Lung (tissue), 11 donors: ENCODE measurements at regions not wholly inside any gene's neighbourhood (a gene's known extent, or its start where the extent isn't known, plus 50 kb on each side); places are given as distances from the start of the nearest gene placed in this dataset.

Source experiments
- ATAC-seq: fragments of 200-7000 bp; cut with Tn5 transposase; one replicate; pipeline ENCODE4 v1.9.1; 2020; ENCODE audit warnings: moderate number of reproducible peaks; ENCODE audit not compliant: insufficient read depth, low FRiP score
- DNase-seq, 3 donors: peaks; one replicate each; pipeline ENCODE4 v3.0.0-alpha.2; 2013 to 2017
- H3K27ac ChIP-seq, 2 donors: one replicate each; pipeline ENCODE4 v1.5.1; 2013; ENCODE audit warnings: mild to moderate bottlenecking in 2 of 2, moderate library complexity in 2 of 2, control low read depth in 1 of 2, inconsistent platforms in 1 of 2, low read depth in 1 of 2, low read length in 1 of 2
- H3K27me3 ChIP-seq, 3 donors: one replicate each; pipeline ENCODE4 v1.5.1; 2013; ENCODE audit warnings: low read length in 2 of 3; ENCODE audit not compliant: control insufficient read depth in 3 of 3, insufficient read depth in 3 of 3
- H3K36me3 ChIP-seq, 4 donors: one replicate each; pipeline ENCODE4 v1.5.1; 2013; ENCODE audit warnings: low read length in 4 of 4, mild to moderate bottlenecking in 1 of 4, moderate library complexity in 1 of 4; ENCODE audit not compliant: control insufficient read depth in 4 of 4, insufficient read depth in 4 of 4
- H3K4me1 ChIP-seq, 5 donors: one replicate each; pipeline ENCODE4 v1.5.1; 2013; ENCODE audit warnings: low read length in 5 of 5, mild to moderate bottlenecking in 2 of 5, moderate library complexity in 1 of 5; ENCODE audit not compliant: control insufficient read depth in 5 of 5, insufficient read depth in 5 of 5
- H3K4me3 ChIP-seq: one replicate; pipeline ENCODE4 v1.5.1; 2013; ENCODE audit warnings: mild to moderate bottlenecking, control low read depth, moderate library complexity
- H3K9ac ChIP-seq, 2 donors: one replicate each; pipeline ENCODE4 v1.5.1; 2013; ENCODE audit warnings: low read length in 2 of 2, control low read depth in 1 of 2; ENCODE audit not compliant: insufficient read depth in 1 of 2
- H3K9me3 ChIP-seq, 4 donors: one replicate each; pipeline ENCODE4 v1.5.1; 2013; ENCODE audit warnings: low read length in 3 of 4, mild to moderate bottlenecking in 1 of 4, moderate library complexity in 1 of 4; ENCODE audit not compliant: control insufficient read depth in 4 of 4, insufficient read depth in 3 of 4
- CTCF ChIP-seq: IDR thresholded peaks from 2 replicates; pipeline ENCODE4 v1.5.1; 2012; ENCODE audit warnings: mild to moderate bottlenecking; ENCODE audit errors: control extremely low read depth, extremely low read depth
- WGBS, 2 donors: extraction: QIAGEN DNeasy Blood & Tissue Kit; methylation state at CpG; one replicate each; pipeline ENCODE4 v1.1.7; 2013; 5-methylcytosine and 5-hydroxymethylcytosine counted together
- donor health status: control.
- donor health status: control.
- donor health status: Bipolar disorder and iron deficiency.
- donor health status: healthy.
- donor health status: DM: yes; HTN: yes; CAD: no.

DNA sequence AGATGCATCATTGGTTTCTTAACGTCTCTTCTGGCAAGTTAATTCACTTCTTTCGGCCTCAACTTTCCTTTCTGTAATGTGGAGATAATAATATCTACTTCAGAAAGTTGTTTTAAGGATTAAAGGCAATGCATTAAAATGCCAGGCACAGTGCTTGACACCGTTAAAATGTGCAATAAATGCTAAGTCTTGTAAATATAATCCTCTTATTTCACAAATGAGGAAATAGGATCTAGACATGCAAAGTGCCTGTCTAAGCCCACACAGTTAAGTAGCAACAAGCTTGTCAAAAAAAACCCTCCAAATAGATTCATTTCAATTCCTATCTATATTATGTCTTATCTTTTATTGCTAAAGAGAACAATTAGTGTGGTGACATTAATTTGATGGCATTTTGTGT, 86.4 kb upstream of the TSC22D1 start:
- WGBS, 2 donors = 86 to 91% methylated on average over 3 of the region's 3 CpGs
- ATAC-seq (no peak), DNase-seq (no peak)
- Histone ChIP-seq H3K27ac (no peak overlapping the region), H3K4me1 (no peaks in the 10 kb centered on the region), H3K4me3 (no peak overlapping the region), H3K9me3 (no peaks in the 10 kb centered on the region), H3K27me3 (no peaks in the 10 kb centered on the region), H3K36me3 (no peaks in the 10 kb centered on the region), H3K9ac (no peak overlapping the region)
- TF ChIP-seq CTCF = no peak

- no peak for TF ChIP-seq CTCF
- 88 to 98% methylated on average over 3 of the region's 3 CpGs for WGBS, 2 donors
- Histone ChIP-seq H3K27me3 (no peaks in the 10 kb centered on the region), H3K9me3 (no peaks in the 10 kb centered on the region), H3K9ac (no peak overlapping the region), H3K4me1 (no peaks in the 10 kb centered on the region), H3K36me3 (no peaks in the 10 kb centered on the region), H3K27ac (no peak overlapping the region), H3K4me3 (no peak overlapping the region)
- DNase-seq (no peak), ATAC-seq (no peak)
These were observed 85.8 kb upstream of the TSC22D1 start for GRCh38 chr13:44661936-44662335.

- H3K36me3 ChIP-seq = no peaks in the 10 kb centered on the region
- 80 to 86% methylated on average over 6 of the region's 6 CpGs for WGBS, 2 donors
- no peak overlapping the region for H3K4me3 ChIP-seq
- DNase-seq (no peak), ATAC-seq (no peak)
- TF ChIP-seq CTCF = no peak
- no peaks in the 10 kb centered on the region for H3K9me3 ChIP-seq
- H3K4me1 ChIP-seq = no peaks in the 10 kb centered on the region
- no peak overlapping the region for H3K27ac ChIP-seq
- no peaks in the 10 kb centered on the region for H3K27me3 ChIP-seq
- H3K9ac ChIP-seq = no peak overlapping the region
These were observed 83.9 kb upstream of the TSC22D1 start for GRCh38 chr13:44660050-44660449.

GRCh38 chr13:44652962-44653660, 77.0 kb upstream of the TSC22D1 start:
- no peak for DNase-seq
- no peak for TF ChIP-seq CTCF
- no peak overlapping the region for H3K9ac ChIP-seq
- no peak overlapping the region for H3K27ac ChIP-seq
- peaks cover 0 to 4% (median 0%) of the 10 kb centered on the region in 5 donors for H3K4me1 ChIP-seq
- no peaks in the 10 kb centered on the region for H3K36me3 ChIP-seq
- H3K4me3 ChIP-seq = no peak overlapping the region
- WGBS, 2 donors = 68 to 78% methylated on average over 3 of the region's 3 CpGs
- H3K27me3 ChIP-seq = no peaks in the 10 kb centered on the region
- H3K9me3 ChIP-seq = no peaks in the 10 kb centered on the region
- ATAC-seq = no peak
